ENCODE measurements at regions not wholly inside any gene's neighbourhood (a gene's known extent, or its start where the extent isn't known, plus 50 kb on each side); places are given as distances from the start of the nearest gene placed in this dataset.
"Not testable (repeated sequence)": the region's sequence is repeated elsewhere in the genome, so short reads cannot be mapped to it uniquely, and the experiment has no call there.

- H3K27ac Mint-ChIP-seq (ENCODE audit: low read depth, unreplicated experiment); H3K27me3 Mint-ChIP-seq (ENCODE audit: insufficient read depth, unreplicated experiment); intact Hi-C loops (cut with micrococcal nuclease); BruUV-seq (replicated peaks); POLR2A ChIA-PET; H3K4me1 Mint-ChIP-seq (ENCODE audit: insufficient read depth, unreplicated experiment); DNase-seq (ENCODE audit: unreplicated experiment); H3K4me3 Mint-ChIP-seq (ENCODE audit: unreplicated experiment); CTCF ChIA-PET; H3K9me3 Mint-ChIP-seq (ENCODE audit: unreplicated experiment): not testable (repeated sequence)
- peaks cover 62% of the 10 kb centered on the region for H3K36me3 Mint-ChIP-seq (ENCODE audit: insufficient read depth, unreplicated experiment)
Measured at GRCh38 chr7:128586715-128587114, 85.4 kb upstream of the GARIN1A start.

- no peak for DNase-seq (ENCODE audit: unreplicated experiment)
- H3K36me3 Mint-ChIP-seq (ENCODE audit: insufficient read depth, unreplicated experiment) = peaks cover 72% of the 10 kb centered on the region
- TF ChIP-seq CTCF (IDR thresholded peaks at IDR 0.05; ENCODE audit: unreplicated experiment) = no peak
- no peaks in the 10 kb centered on the region for H3K27me3 Mint-ChIP-seq (ENCODE audit: insufficient read depth, unreplicated experiment)
- H3K27ac Mint-ChIP-seq (ENCODE audit: low read depth, unreplicated experiment) = no peak overlapping the region
- CTCF ChIA-PET = no interaction called here
- H3K4me3 Mint-ChIP-seq (ENCODE audit: unreplicated experiment) = no peak overlapping the region
- POLR2A ChIA-PET = no interaction called here
- H3K9me3 Mint-ChIP-seq (ENCODE audit: unreplicated experiment) = no peaks in the 10 kb centered on the region
- no peaks in the 10 kb centered on the region for H3K4me1 Mint-ChIP-seq (ENCODE audit: insufficient read depth, unreplicated experiment)
- BruUV-seq (replicated peaks) = no TSS peak
- intact Hi-C loops (cut with micrococcal nuclease) = no loop called here
Measured at GRCh38 chr7:128591705-128592104, 80.4 kb upstream of the GARIN1A start.

- H3K27ac Mint-ChIP-seq (ENCODE audit: low read depth, unreplicated experiment); H3K4me1 Mint-ChIP-seq (ENCODE audit: insufficient read depth, unreplicated experiment); H3K9me3 Mint-ChIP-seq (ENCODE audit: unreplicated experiment); POLR2A ChIA-PET; H3K4me3 Mint-ChIP-seq (ENCODE audit: unreplicated experiment); CTCF ChIA-PET; intact Hi-C loops (cut with micrococcal nuclease); H3K27me3 Mint-ChIP-seq (ENCODE audit: insufficient read depth, unreplicated experiment); DNase-seq (ENCODE audit: unreplicated experiment); BruUV-seq (replicated peaks): not testable (repeated sequence)
- peaks cover 67% of the 10 kb centered on the region for H3K36me3 Mint-ChIP-seq (ENCODE audit: insufficient read depth, unreplicated experiment)
Measured at GRCh38 chr7:128592209-128592608, 79.9 kb upstream of the GARIN1A start.

GRCh38 chr7:128594061-128594460 is 78.0 kb upstream of the GARIN1A start:
- H3K27ac Mint-ChIP-seq (ENCODE audit: low read depth, unreplicated experiment); H3K27me3 Mint-ChIP-seq (ENCODE audit: insufficient read depth, unreplicated experiment): not testable (repeated sequence)
- peaks cover 65% of the 10 kb centered on the region for H3K36me3 Mint-ChIP-seq (ENCODE audit: insufficient read depth, unreplicated experiment)

GRCh38 chr7:128596336-128597128 is 75.6 kb upstream of the GARIN1A start:
- DNase-seq (ENCODE audit: unreplicated experiment); H3K4me3 Mint-ChIP-seq (ENCODE audit: unreplicated experiment); POLR2A ChIA-PET; BruUV-seq (replicated peaks); H3K4me1 Mint-ChIP-seq (ENCODE audit: insufficient read depth, unreplicated experiment); H3K9me3 Mint-ChIP-seq (ENCODE audit: unreplicated experiment); H3K27me3 Mint-ChIP-seq (ENCODE audit: insufficient read depth, unreplicated experiment); intact Hi-C loops (cut with micrococcal nuclease); H3K27ac Mint-ChIP-seq (ENCODE audit: low read depth, unreplicated experiment): not testable (repeated sequence)
- peaks cover 60% of the 10 kb centered on the region for H3K36me3 Mint-ChIP-seq (ENCODE audit: insufficient read depth, unreplicated experiment)
- CTCF ChIA-PET = interaction anchor here (1.1 kb wide), 1 partner anchor 460 kb away, joined by 3 read pairs; no protein-coding TSS in a partner anchor

More at GRCh38 chr7:128594061-128594460, 78.0 kb upstream of the GARIN1A start:
- BruUV-seq (replicated peaks); intact Hi-C loops (cut with micrococcal nuclease); DNase-seq (ENCODE audit: unreplicated experiment); H3K9me3 Mint-ChIP-seq (ENCODE audit: unreplicated experiment); H3K4me1 Mint-ChIP-seq (ENCODE audit: insufficient read depth, unreplicated experiment); H3K4me3 Mint-ChIP-seq (ENCODE audit: unreplicated experiment); POLR2A ChIA-PET; CTCF ChIA-PET: not testable (repeated sequence)

- H3K4me3 Mint-ChIP-seq (ENCODE audit: unreplicated experiment); H3K4me1 Mint-ChIP-seq (ENCODE audit: insufficient read depth, unreplicated experiment); POLR2A ChIA-PET; intact Hi-C loops (cut with micrococcal nuclease); BruUV-seq (replicated peaks); DNase-seq (ENCODE audit: unreplicated experiment); H3K9me3 Mint-ChIP-seq (ENCODE audit: unreplicated experiment); H3K27ac Mint-ChIP-seq (ENCODE audit: low read depth, unreplicated experiment); H3K27me3 Mint-ChIP-seq (ENCODE audit: insufficient read depth, unreplicated experiment): not testable (repeated sequence)
- CTCF ChIA-PET = interaction anchor here (1.0 kb wide), 1 partner anchor 173 kb away, joined by 3 read pairs; no protein-coding TSS in a partner anchor
- H3K36me3 Mint-ChIP-seq (ENCODE audit: insufficient read depth, unreplicated experiment) = peaks cover 54% of the 10 kb centered on the region
Measured at GRCh38 chr7:128598946-128599345, 73.1 kb upstream of the GARIN1A start.

Data from MCF 10A (cell line).